OCI-LY3 (cell line): ENCODE measurements at regions not wholly inside any gene's neighbourhood (a gene's known extent, or its start where the extent isn't known, plus 50 kb on each side); places are given as distances from the start of the nearest gene placed in this dataset.

Experiments
- CTCF ChIP-seq: fragments of 200-600, 300-600 bp; sonication (generic); IDR thresholded peaks from 2 replicates; pipeline ENCODE4 v1.5.1; 2014; ENCODE audit warnings: antibody characterized with exemption, low read length, low read depth
- EZH2phosphoT487 ChIP-seq: fragments of 200-600 bp; shearing (Covaris generic); IDR thresholded peaks from 2 replicates; pipeline ENCODE4 v1.6.1; 2018; ENCODE audit warnings: antibody characterized with exemption, mixed run types, low read depth

- TF ChIP-seq CTCF, result no peak
- no peak for TF ChIP-seq EZH2phosphoT487
Measured at GRCh38 chr11:29773656-29774264, 243.1 kb downstream of the KCNA4 start.
